Retinal pigment epithelial cell (primary cell): ENCODE measurements at regions not wholly inside any gene's neighbourhood (a gene's known extent, or its start where the extent isn't known, plus 50 kb on each side); places are given as distances from the start of the nearest gene placed in this dataset.

ENCODE experiments used
- DNase-seq: peaks from one replicate; pipeline ENCODE4 v3.0.0-alpha.2; 2010; ENCODE audit warnings: low read depth
- H3K4me3 ChIP-seq: 2 replicates; pipeline ENCODE4 v1.5.1; 2011; ENCODE audit warnings: mild to moderate bottlenecking, low read length, control low read depth, moderate library complexity
- TF ChIP-seq, protein P1 (sequence below): conservative IDR thresholded peaks from 2 replicates; pipeline ENCODE4 v1.5.1; 2011; ENCODE audit warnings: low read depth, low read length, control low read depth, inconsistent platforms

DNA sequence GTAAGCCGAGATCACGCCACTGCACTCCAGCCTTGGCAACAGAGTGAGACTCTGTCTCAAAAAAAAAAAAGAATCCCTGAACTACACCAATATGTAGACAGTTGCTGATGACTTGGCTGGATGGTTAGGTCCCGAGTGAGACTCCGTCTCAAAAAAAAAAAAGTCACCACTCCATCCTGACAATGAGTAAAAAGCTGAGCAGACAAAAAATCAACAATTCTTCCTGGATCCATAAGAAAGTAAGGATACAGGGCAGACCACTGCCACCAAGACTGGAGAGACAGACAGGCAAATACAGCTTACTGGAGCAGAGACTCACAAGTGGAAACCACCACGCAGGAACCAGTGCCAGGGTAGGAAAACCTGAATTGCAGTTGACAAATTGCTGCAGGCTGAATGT, 67.1 kb upstream of the ERCC4 start:
- DNase-seq = no peak
- TF ChIP-seq, protein P1, sequence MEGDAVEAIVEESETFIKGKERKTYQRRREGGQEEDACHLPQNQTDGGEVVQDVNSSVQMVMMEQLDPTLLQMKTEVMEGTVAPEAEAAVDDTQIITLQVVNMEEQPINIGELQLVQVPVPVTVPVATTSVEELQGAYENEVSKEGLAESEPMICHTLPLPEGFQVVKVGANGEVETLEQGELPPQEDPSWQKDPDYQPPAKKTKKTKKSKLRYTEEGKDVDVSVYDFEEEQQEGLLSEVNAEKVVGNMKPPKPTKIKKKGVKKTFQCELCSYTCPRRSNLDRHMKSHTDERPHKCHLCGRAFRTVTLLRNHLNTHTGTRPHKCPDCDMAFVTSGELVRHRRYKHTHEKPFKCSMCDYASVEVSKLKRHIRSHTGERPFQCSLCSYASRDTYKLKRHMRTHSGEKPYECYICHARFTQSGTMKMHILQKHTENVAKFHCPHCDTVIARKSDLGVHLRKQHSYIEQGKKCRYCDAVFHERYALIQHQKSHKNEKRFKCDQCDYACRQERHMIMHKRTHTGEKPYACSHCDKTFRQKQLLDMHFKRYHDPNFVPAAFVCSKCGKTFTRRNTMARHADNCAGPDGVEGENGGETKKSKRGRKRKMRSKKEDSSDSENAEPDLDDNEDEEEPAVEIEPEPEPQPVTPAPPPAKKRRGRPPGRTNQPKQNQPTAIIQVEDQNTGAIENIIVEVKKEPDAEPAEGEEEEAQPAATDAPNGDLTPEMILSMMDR = no peak
- H3K4me3 ChIP-seq = no peak overlapping the region

DNA sequence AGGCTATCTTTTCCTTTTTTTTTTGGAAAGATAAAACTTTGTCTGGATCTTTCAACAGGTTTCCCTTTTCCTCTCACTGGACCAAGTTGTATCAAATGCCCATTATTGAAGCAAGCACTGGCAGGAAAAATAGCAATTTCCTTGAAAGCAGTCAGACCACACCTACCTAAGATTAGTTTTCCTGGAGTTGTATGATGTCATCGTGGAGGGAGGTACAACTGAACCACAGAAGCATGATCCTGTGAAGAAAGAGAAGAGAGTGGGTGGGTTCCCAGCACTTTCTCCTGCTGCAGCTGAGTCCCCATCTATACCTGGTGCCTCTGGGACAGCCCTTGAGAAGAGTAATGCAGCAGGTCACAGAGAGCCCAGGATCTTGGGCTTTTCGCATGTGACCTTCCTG, 63.6 kb upstream of the ERCC4 start:
- H3K4me3 ChIP-seq = no peak overlapping the region
- no peak for DNase-seq
- TF ChIP-seq, protein P1 = no peak

DNA sequence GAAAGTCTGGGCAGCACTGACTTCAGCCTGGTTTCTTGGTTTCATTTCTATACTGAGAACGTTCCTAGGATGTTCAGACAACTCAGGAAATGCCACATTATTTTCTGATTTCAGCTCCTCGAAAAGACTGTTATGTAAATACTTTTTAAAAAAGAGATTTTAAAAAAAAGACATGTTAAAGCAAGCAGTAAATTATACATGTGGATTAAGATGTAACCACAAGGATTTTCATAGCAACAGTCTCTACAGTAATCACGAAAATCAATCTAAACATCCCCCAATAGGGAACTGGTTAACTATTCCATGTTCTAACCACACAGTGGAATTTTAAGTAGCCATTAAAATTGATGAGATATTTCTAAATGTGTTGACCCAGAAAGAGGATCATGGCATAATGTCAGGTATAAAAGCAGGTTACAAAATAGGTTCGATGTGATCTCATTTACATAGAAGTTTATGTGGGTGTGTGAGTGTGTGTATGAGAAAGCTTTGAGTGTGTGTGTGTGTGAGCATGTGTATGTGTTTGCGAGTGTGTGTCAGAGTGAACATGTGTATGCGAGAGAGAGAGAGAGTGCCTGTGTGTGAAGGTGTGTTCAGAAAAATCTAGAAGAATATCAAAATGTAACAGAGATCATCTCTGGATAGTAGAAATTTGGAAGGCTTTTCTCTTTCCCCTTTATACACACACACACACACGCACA, 63.0 kb upstream of the ERCC4 start:
- no peak overlapping the region for H3K4me3 ChIP-seq
- DNase-seq = no peak
- TF ChIP-seq, protein P1 = no peak

DNA sequence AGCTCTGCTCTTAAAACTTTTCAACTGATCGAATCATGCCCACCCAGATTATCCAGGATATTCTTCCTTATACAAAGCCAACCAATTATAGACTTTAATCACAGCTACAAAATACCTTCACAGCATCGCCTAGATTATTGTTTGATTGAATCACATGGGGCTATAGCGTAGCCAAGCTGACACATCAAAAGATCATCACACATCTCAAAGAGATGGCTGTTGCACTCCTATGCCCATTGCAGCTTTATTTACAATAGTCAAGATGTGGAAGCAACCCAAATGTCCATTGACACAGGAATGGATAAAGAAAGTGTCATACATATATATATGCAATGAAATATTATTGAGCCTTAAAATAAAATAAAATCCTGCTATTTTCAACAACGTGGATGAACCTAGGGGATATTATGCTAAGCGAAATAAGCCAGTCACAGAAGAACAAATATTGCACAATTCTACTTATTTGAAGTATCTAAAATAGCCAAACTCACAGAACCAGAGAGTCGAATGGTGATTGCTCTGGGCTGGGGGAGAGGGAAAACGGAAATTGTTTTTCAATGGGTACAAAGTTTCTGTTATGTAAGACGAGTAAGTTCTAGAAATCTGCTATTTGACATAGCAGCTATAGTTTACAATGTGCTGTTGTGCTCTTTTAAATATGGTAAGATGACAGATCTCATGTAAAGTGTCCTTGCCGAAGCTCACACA, 60.9 kb upstream of the ERCC4 start:
- no peak for DNase-seq
- no peak overlapping the region for H3K4me3 ChIP-seq
- TF ChIP-seq, protein P1 = no peak

DNA sequence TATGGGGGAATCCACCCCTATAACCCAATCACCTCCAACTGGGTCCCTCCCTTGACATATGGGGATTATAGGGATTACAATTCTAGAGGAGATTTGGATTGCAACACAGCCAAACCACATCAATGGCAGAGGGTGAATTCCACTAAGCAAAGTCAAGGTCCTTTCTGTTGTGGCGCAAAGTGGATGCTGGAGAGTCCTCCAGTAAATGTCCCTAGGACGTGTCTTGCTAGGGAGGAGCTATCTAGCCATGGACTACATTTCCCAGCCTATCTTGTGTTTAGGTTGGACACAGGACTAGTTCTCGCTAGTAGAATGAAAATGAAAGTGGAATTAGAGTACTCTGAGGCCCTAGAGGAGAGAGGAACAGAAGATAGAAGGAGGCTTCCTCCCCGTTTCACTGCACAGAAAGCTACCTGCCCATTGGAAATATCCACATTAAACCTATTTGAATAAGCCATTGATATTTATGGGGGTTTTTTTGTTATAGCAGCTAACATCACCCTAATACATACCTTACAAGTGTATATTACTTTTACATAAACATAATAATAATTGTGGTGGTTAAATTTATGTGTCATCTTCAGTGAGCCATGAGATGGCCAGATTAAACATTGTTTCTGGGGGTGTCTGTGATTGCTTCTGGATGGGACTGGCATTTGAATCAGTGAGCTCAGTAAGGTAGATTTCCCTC, 56.7 kb upstream of the ERCC4 start:
- TF ChIP-seq, protein P1 = no peak
- H3K4me3 ChIP-seq = no peak overlapping the region
- no peak for DNase-seq

DNA sequence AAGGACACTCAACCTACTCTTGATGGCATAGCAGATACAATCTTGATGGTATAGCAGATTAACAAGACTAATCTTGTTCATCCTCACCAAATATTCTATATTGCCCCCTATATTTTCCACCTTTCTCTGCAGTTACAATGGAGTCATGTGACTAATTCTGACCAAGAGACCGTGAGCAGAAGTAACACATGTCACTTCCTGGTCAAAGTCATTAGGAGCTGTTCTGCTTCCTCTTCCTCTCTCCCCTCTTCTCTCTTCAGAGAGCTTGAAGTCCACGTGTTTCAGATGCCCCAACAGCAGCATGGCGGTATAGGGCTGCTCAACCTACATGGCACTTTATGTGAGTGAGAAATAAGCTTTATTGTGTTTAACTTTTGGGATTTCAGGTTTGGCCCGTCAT, 55.3 kb upstream of the ERCC4 start:
- TF ChIP-seq, protein P1 = no peak
- no peak for DNase-seq
- H3K4me3 ChIP-seq = no peak overlapping the region
